Activated naive CD4-positive, alpha-beta T cell treated with anti-CD3 and anti-CD28 coated beads, Interleukin-2, amount 50 U/mL, for 72 hours (primary cell): ENCODE measurements at regions not wholly inside any gene's neighbourhood (a gene's known extent, or its start where the extent isn't known, plus 50 kb on each side); places are given as distances from the start of the nearest gene placed in this dataset.

Source experiments
- ATAC-seq, 2 donors: fragments of 150-1000 bp; cut with Tn5 transposase; 2 replicates each; pipeline ENCODE4 v1.10.0; 2021; ENCODE audit warnings: mild to moderate bottlenecking in 2 of 2, moderate library complexity in 2 of 2
- DNase-seq, 2 donors: peaks; one replicate each; pipeline ENCODE4 v3.0.0; 2021 to 2022; ENCODE audit warnings: low spot score in 2 of 2
- H3K27ac Mint-ChIP-seq, 2 donors: one replicate each; pipeline ENCODE4 v1.8.0; 2022; ENCODE audit warnings: mild to moderate bottlenecking in 2 of 2, mixed read lengths in 2 of 2
- H3K36me3 Mint-ChIP-seq, 2 donors: one replicate each; pipeline ENCODE4 v1.8.0; 2022; ENCODE audit warnings: mixed read lengths in 2 of 2
- H3K9me3 Mint-ChIP-seq, 2 donors: one replicate each; pipeline ENCODE4 v1.8.0; 2022; ENCODE audit warnings: mixed read lengths in 2 of 2

- Mint-ChIP-seq H3K9me3 (peaks cover 1 to 2% of the 10 kb centered on the region in 2 donors), H3K27ac (no peak overlapping the region), H3K36me3 (peaks cover 0 to 3% of the 10 kb centered on the region in 2 donors)
- ATAC-seq, result no peak
- DNase-seq, result no peak
Observed at GRCh38 chr12:130049666-130050065, 112.6 kb upstream of the FZD10 start.

- H3K27ac Mint-ChIP-seq, result no peak overlapping the region
- H3K9me3 Mint-ChIP-seq, result peaks cover 9 to 11% of the 10 kb centered on the region in 2 donors
- ATAC-seq (no peak), DNase-seq (no peak)
- H3K36me3 Mint-ChIP-seq, result peaks cover 6 to 12% of the 10 kb centered on the region in 2 donors
Observed at GRCh38 chr12:130051900-130052299, 110.4 kb upstream of the FZD10 start.

- ATAC-seq (peak in 1 of 2 donors; percentile 24), DNase-seq (no peak)
- H3K9me3 Mint-ChIP-seq, result peaks cover 9 to 11% of the 10 kb centered on the region in 2 donors
- H3K27ac Mint-ChIP-seq, result no peak overlapping the region
- peaks cover 6 to 12% of the 10 kb centered on the region in 2 donors for H3K36me3 Mint-ChIP-seq
Observed at GRCh38 chr12:130053651-130054069, 108.6 kb upstream of the FZD10 start.

GRCh38 chr12:130054803-130055202 lies 107.5 kb upstream of the FZD10 start:
- DNase-seq (no peak), ATAC-seq (no peak)
- Mint-ChIP-seq H3K36me3 (peaks cover 6 to 12% of the 10 kb centered on the region in 2 donors), H3K9me3 (peaks cover 9 to 11% of the 10 kb centered on the region in 2 donors), H3K27ac (peak overlapping the region in 1 of 2 donors; percentile 8)

GRCh38 chr12:130058926-130059472 lies 103.3 kb upstream of the FZD10 start:
- H3K36me3 Mint-ChIP-seq, result peaks cover 14 to 22% of the 10 kb centered on the region in 2 donors
- ATAC-seq, result no peak
- DNase-seq, result no peak
- no peak overlapping the region for H3K27ac Mint-ChIP-seq
- H3K9me3 Mint-ChIP-seq, result peaks cover 15 to 18% of the 10 kb centered on the region in 2 donors

GRCh38 chr12:130063866-130064265 lies 98.4 kb upstream of the FZD10 start:
- no peak for DNase-seq
- H3K9me3 Mint-ChIP-seq, result peaks cover 6% of the 10 kb centered on the region in 2 donors
- H3K36me3 Mint-ChIP-seq, result peaks cover 8 to 10% of the 10 kb centered on the region in 2 donors
- H3K27ac Mint-ChIP-seq, result no peak overlapping the region
- ATAC-seq, result no peak

GRCh38 chr12:130064999-130065398 lies 97.3 kb upstream of the FZD10 start:
- no peak for DNase-seq
- Mint-ChIP-seq H3K9me3 (peaks cover 6% of the 10 kb centered on the region in 2 donors), H3K36me3 (peaks cover 8 to 10% of the 10 kb centered on the region in 2 donors), H3K27ac (no peak overlapping the region)
- no peak for ATAC-seq

- ATAC-seq, result no peak
- H3K9me3 Mint-ChIP-seq, result peaks cover 3% of the 10 kb centered on the region in 2 donors
- H3K36me3 Mint-ChIP-seq, result peaks cover 3 to 6% of the 10 kb centered on the region in 2 donors
- H3K27ac Mint-ChIP-seq, result no peak overlapping the region
- DNase-seq, result no peak
Observed at GRCh38 chr12:130066742-130067141, 95.5 kb upstream of the FZD10 start.

GRCh38 chr12:130068741-130069140 lies 93.5 kb upstream of the FZD10 start:
- DNase-seq (no peak), ATAC-seq (no peak)
- Mint-ChIP-seq H3K27ac (no peak overlapping the region), H3K9me3 (no peaks in the 10 kb centered on the region), H3K36me3 (no peaks in the 10 kb centered on the region)

- Mint-ChIP-seq H3K27ac (no peak overlapping the region), H3K36me3 (peaks cover 0 to under 1% of the 10 kb centered on the region in 2 donors), H3K9me3 (no peaks in the 10 kb centered on the region)
- DNase-seq (no peak), ATAC-seq (no peak)
Observed at GRCh38 chr12:130070126-130070611, 92.1 kb upstream of the FZD10 start.

- peaks cover 10 to 22% of the 10 kb centered on the region in 2 donors for H3K9me3 Mint-ChIP-seq
- no peak overlapping the region for H3K27ac Mint-ChIP-seq
- ATAC-seq, result no peak
Observed at GRCh38 chr12:130073721-130074120, 88.5 kb upstream of the FZD10 start.

GRCh38 chr12:130074661-130075406 lies 87.4 kb upstream of the FZD10 start:
- H3K36me3 Mint-ChIP-seq, result peaks cover 19 to 22% of the 10 kb centered on the region in 2 donors
- H3K9me3 Mint-ChIP-seq, result peaks cover 14 to 29% of the 10 kb centered on the region in 2 donors
- no peak for DNase-seq
- ATAC-seq, result no peak
- H3K27ac Mint-ChIP-seq, result peak overlapping the region in 1 of 2 donors; percentile 4

More at GRCh38 chr12:130073721-130074120, 88.5 kb upstream of the FZD10 start:
- peaks cover 18 to 19% of the 10 kb centered on the region in 2 donors for H3K36me3 Mint-ChIP-seq
- no peak for DNase-seq

GRCh38 chr12:130075497-130076076 lies 86.7 kb upstream of the FZD10 start:
- no peak for ATAC-seq
- DNase-seq, result no peak
- peak overlapping the region in 1 of 2 donors; percentile 4 for H3K27ac Mint-ChIP-seq
- H3K9me3 Mint-ChIP-seq, result peaks cover 14 to 29% of the 10 kb centered on the region in 2 donors
- H3K36me3 Mint-ChIP-seq, result peaks cover 19 to 22% of the 10 kb centered on the region in 2 donors

GRCh38 chr12:130076126-130076525 lies 86.1 kb upstream of the FZD10 start:
- Mint-ChIP-seq H3K9me3 (peaks cover 14 to 29% of the 10 kb centered on the region in 2 donors), H3K27ac (no peak overlapping the region), H3K36me3 (peaks cover 19 to 22% of the 10 kb centered on the region in 2 donors)
- DNase-seq (no peak), ATAC-seq (no peak)

- Mint-ChIP-seq H3K36me3 (peaks cover 19 to 22% of the 10 kb centered on the region in 2 donors), H3K27ac (no peak overlapping the region), H3K9me3 (peaks cover 14 to 29% of the 10 kb centered on the region in 2 donors)
- DNase-seq (no peak), ATAC-seq (no peak)
Observed at GRCh38 chr12:130076752-130077151, 85.5 kb upstream of the FZD10 start.

GRCh38 chr12:130078852-130079251 lies 83.4 kb upstream of the FZD10 start:
- Mint-ChIP-seq H3K36me3 (peaks cover 19 to 22% of the 10 kb centered on the region in 2 donors), H3K9me3 (peaks cover 14 to 29% of the 10 kb centered on the region in 2 donors), H3K27ac (no peak overlapping the region)
- ATAC-seq (no peak), DNase-seq (no peak)

GRCh38 chr12:130079279-130079678 lies 83.0 kb upstream of the FZD10 start:
- Mint-ChIP-seq H3K36me3 (peaks cover 19 to 22% of the 10 kb centered on the region in 2 donors), H3K9me3 (peaks cover 14 to 29% of the 10 kb centered on the region in 2 donors), H3K27ac (no peak overlapping the region)
- ATAC-seq (no peak), DNase-seq (no peak)
